K562 (cell line): ENCODE measurements at regions not wholly inside any gene's neighbourhood (a gene's known extent, or its start where the extent isn't known, plus 50 kb on each side); places are given as distances from the start of the nearest gene placed in this dataset.

ENCODE experiments used
- ATAC-seq: fragments of 200-7000 bp; cut with Tn5 transposase; 3 replicates; pipeline ENCODE4 v1.9.1; 2020; ENCODE audit warnings: moderate library complexity
- BruUV-seq: library from RNA; stranded (reverse); fragments of 400-500 nt; replicated peaks from 2 replicates; lab custom pipeline; 2021; lab: Mats Ljungman, UMichigan
- CTCF ChIA-PET: fragments of 300-600 bp; formaldehyde crosslinking; extraction: SDS; loops from one replicate; lab custom pipeline; 2021; ENCODE audit warnings: low intra/inter-chr PET ratio; lab: Yijun Ruan, JAX
- POLR2A ChIA-PET: fragments of 300-600, 350-650 bp; sonication (Branson Sonifier 250); formaldehyde crosslinking; extraction: SDS; loops from one replicate; lab custom pipeline; 2021; ENCODE audit warnings: antibody characterized with exemption, inconsistent platforms; lab: Yijun Ruan, JAX
- DNase-seq, 4 experiments: peaks; one replicate each; pipeline versions ENCODE4 v3.0.0 to v3.0.0-alpha.2; 2011 to 2018; ENCODE audit warnings: low spot score in 3 of 4, mixed read lengths in 3 of 4; ENCODE audit errors: extremely low read depth in 1 of 4
- FAIRE-seq: peaks from 2 replicates; lab custom pipeline; 2011; peaks lifted over from hg19 to GRCh38; lab: Jason Lieb, UNC
- H2AFZ ChIP-seq: 2 replicates; pipeline ENCODE4 v1.6.0; 2011; ENCODE audit warnings: low read depth, low read length, control low read depth, inconsistent platforms
- H3K27ac ChIP-seq: fragments of 200-600 bp; 3 replicates; pipeline ENCODE4 v1.8.0; 2011; ENCODE audit warnings: low read depth, mild to moderate bottlenecking, control low read depth, inconsistent platforms, low read length, moderate library complexity, mixed read lengths; ENCODE audit errors: extremely low read depth
- H3K27me3 ChIP-seq, 2 experiments: fragments of 300-600 bp in 1 of 2; 2 replicates in 1 of 2; 3 replicates in 1 of 2; pipeline versions ENCODE4 v1.6.0 to v1.8.0; 2011; ENCODE audit warnings: inconsistent platforms in 2 of 2, low read length in 2 of 2, mild to moderate bottlenecking in 1 of 2, mixed read lengths in 1 of 2, moderate library complexity in 1 of 2; ENCODE audit not compliant: control insufficient read depth in 2 of 2, insufficient read depth in 2 of 2
- H3K36me3 ChIP-seq: fragments of 300-600 bp; 3 replicates; pipeline ENCODE4 v1.8.0; 2011; ENCODE audit warnings: mild to moderate bottlenecking, low read length, inconsistent platforms; ENCODE audit not compliant: control insufficient read depth, insufficient read depth
- H3K4me1 ChIP-seq, 2 experiments: fragments of 200-600 bp in 1 of 2; replicated peaks in 1 of 2; 2 replicates in 1 of 2; 3 replicates in 1 of 2; pipeline versions ENCODE4 v1.5.1 to v1.8.0; 2011; ENCODE audit warnings: inconsistent platforms in 2 of 2, low read length in 2 of 2, mild to moderate bottlenecking in 1 of 2, mixed read lengths in 1 of 2, moderate library complexity in 1 of 2; ENCODE audit not compliant: control insufficient read depth in 2 of 2, insufficient read depth in 2 of 2
- H3K4me2 ChIP-seq: 2 replicates; pipeline ENCODE4 v1.6.1; 2011; ENCODE audit warnings: low read length, control low read depth, inconsistent platforms, mixed read lengths; ENCODE audit not compliant: insufficient read depth
- H3K4me3 ChIP-seq: fragments of 200-600 bp; sonication (generic), shearing (Covaris generic); 2 replicates; pipeline ENCODE4 v1.5.1; 2016; ENCODE audit warnings: control low read depth, inconsistent platforms
- H3K79me2 ChIP-seq: fragments of 200-600 bp; 3 replicates; pipeline ENCODE4 v1.8.0; 2011; ENCODE audit warnings: low read length, inconsistent platforms; ENCODE audit not compliant: control insufficient read depth, insufficient read depth
- H3K9ac ChIP-seq, 2 experiments: 2 replicates each; pipeline versions ENCODE4 v1.6.0 to v1.6.1; 2011; ENCODE audit warnings: low read depth in 2 of 2, low read length in 2 of 2, control low read depth in 1 of 2, inconsistent platforms in 1 of 2, mild to moderate bottlenecking in 1 of 2, mixed read lengths in 1 of 2; ENCODE audit not compliant: insufficient read depth in 1 of 2
- H3K9me1 ChIP-seq: one replicate; pipeline ENCODE4 v1.6.0; 2011; ENCODE audit warnings: inconsistent platforms, mild to moderate bottlenecking, low read length, moderate library complexity; ENCODE audit not compliant: control insufficient read depth, insufficient read depth
- H3K9me3 ChIP-seq: replicated peaks from 2 replicates; pipeline ENCODE4 v1.5.1; 2011; ENCODE audit warnings: low read depth, low read length, inconsistent platforms; ENCODE audit not compliant: control insufficient read depth, insufficient read depth
- H4K20me1 ChIP-seq: replicated peaks from 2 replicates; pipeline ENCODE4 v1.6.1; 2011; ENCODE audit warnings: low read length, inconsistent platforms, mixed read lengths; ENCODE audit not compliant: control insufficient read depth, insufficient read depth
- BCLAF1 ChIP-seq, 2 experiments: fragments of 450-650 bp in 1 of 2; IDR thresholded peaks; 2 replicates each; pipeline ENCODE4 v1.6.1; 2011 to 2017; ENCODE audit warnings: low read depth in 2 of 2, antibody characterized with exemption in 1 of 2, borderline replicate concordance in 1 of 2, low read length in 1 of 2, mild to moderate bottlenecking in 1 of 2, mixed read lengths in 1 of 2; ENCODE audit not compliant: control insufficient read depth in 1 of 2
- ELF4 ChIP-seq: fragments of 450-650 bp; formaldehyde crosslinking; IDR thresholded peaks from 2 replicates; pipeline ENCODE4 v1.4.0; 2022; ENCODE audit warnings: missing genetic modification characterization
- EP400 ChIP-seq: fragments of 450-650 bp; IDR thresholded peaks from 2 replicates; pipeline ENCODE4 v1.6.1; 2017; ENCODE audit warnings: antibody characterized with exemption, mild to moderate bottlenecking, moderate library complexity
- ID3 ChIP-seq, 2 experiments: fragments of 250-450 bp in 1 of 2; fragments of 450-650 bp in 1 of 2; sonication (Bioruptor Pico) in 1 of 2; IDR thresholded peaks; 2 replicates each; pipeline versions ENCODE4 v1.6.1 to v1.8.0; 2016 to 2021; ENCODE audit warnings: mild to moderate bottlenecking in 2 of 2, moderate library complexity in 2 of 2, missing compliant biosample characterization in 1 of 2, missing genetic modification characterization in 1 of 2
- MYC ChIP-seq, 2 experiments: fragments of 250-450 bp in 1 of 2; sonication (Bioruptor Pico) in 1 of 2; IDR thresholded peaks; 2 replicates each; pipeline versions ENCODE4 v1.5.1 to v1.6.1; 2012 to 2021; ENCODE audit warnings: low read depth in 2 of 2, borderline replicate concordance in 1 of 2, improper control_type of control experiment in 1 of 2, low read length in 1 of 2, mild to moderate bottlenecking in 1 of 2, moderate library complexity in 1 of 2
- SPI1 ChIP-seq: IDR thresholded peaks from 2 replicates; pipeline ENCODE4 v1.6.1; 2011; ENCODE audit warnings: low read depth, low read length, control low read depth, borderline replicate concordance
- ZNF583 ChIP-seq: fragments of 250-450 bp; sonication (Bioruptor Pico); IDR thresholded peaks from 2 replicates; pipeline ENCODE4 v1.4.0; 2020
- ZNF696 ChIP-seq: fragments of 250-450 bp; sonication (Bioruptor Pico); conservative IDR thresholded peaks from 2 replicates; pipeline ENCODE4 v1.4.0; 2020; ENCODE audit warnings: mild to moderate bottlenecking, moderate library complexity
- WGBS: fragments of 100-300 bp; shearing (Covaris generic); methylation state at CpG from one replicate; pipeline ENCODE4 v1.1.6; 2016; ENCODE audit warnings: low coverage, mixed read lengths; ENCODE audit not compliant: insufficient coverage; ENCODE audit errors: missing lambda C conversion rate; 5-methylcytosine and 5-hydroxymethylcytosine counted together
- in situ Hi-C: fragments of 300-500 bp; cut with MboI; formaldehyde crosslinking; loops from 4 replicates; pipeline ENCODE4 v1.15.0; 2018; ENCODE audit warnings: inconsistent platforms, mixed read lengths
- intact Hi-C: fragments of 100-400 bp; cut with micrococcal nuclease; formaldehyde crosslinking; loops from 2 replicates; pipeline ENCODE4 v1.14.2; 2022

DNA sequence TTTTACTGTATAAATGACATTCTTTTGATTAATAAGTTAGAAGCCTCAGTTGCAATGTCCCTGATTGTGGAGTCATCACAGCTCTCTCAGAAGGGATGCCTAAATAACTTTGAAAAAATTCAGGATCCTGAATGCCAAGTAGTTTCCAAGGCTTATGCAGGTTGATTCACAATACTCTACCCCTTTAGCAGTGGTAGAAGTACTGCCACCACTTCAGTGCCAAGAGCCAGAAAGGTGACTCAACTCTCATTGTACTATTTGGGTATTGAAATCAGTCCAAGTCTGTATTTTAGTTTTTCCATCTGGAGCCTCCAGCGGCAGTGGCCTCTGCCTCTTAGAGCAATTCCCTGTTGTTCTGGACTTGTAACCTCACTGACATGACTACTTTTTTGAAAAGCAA, 320.1 kb upstream of the NDST4 start:
- ChIA-PET CTCF (no interaction called here), POLR2A (no interaction called here)
- H3K4me2 ChIP-seq: no peak overlapping the region
- no peak overlapping the region for H3K9ac ChIP-seq
- in situ Hi-C loops (no loop called here), intact Hi-C loops (no loop called here)
- H3K79me2 ChIP-seq: no peaks in the 10 kb centered on the region
- no peaks in the 10 kb centered on the region for H4K20me1 ChIP-seq
- H3K36me3 ChIP-seq: no peaks in the 10 kb centered on the region
- WGBS: 0% methylated on average over 1 of the region's 1 CpG
- H3K27me3 ChIP-seq: no peaks in the 10 kb centered on the region
- ATAC-seq (no peak), FAIRE-seq (no peak), DNase-seq (no peak)
- H2AFZ ChIP-seq: no peak overlapping the region
- H3K9me3 ChIP-seq: no peaks in the 10 kb centered on the region
- no TSS peak for BruUV-seq
- no peak overlapping the region for H3K4me3 ChIP-seq
- no peaks in the 10 kb centered on the region for H3K4me1 ChIP-seq
- no peaks in the 10 kb centered on the region for H3K9me1 ChIP-seq
- H3K27ac ChIP-seq: no peak overlapping the region
- TF ChIP-seq ELF4 (CRISPR knock-in tag) (no peak), EP400 (no peak), SPI1 (no peak), MYC (IDR thresholded peaks at IDR 0.05; ENCODE audit: low read depth, low read length) (no peak), MYC (CRISPR knock-in tag; IDR thresholded peaks at IDR 0.05; ENCODE audit: borderline replicate concordance, low read depth) (no peak), ZNF696 (CRISPR knock-in tag) (no peak), BCLAF1 (IDR thresholded peaks at IDR 0.05; ENCODE audit: borderline replicate concordance in 1 of 2, control insufficient read depth in 1 of 2, low read depth in 2 of 2, low read length in 1 of 2) (no peak), ZNF583 (no peak), ID3 (CRISPR knock-in tag; IDR thresholded peaks at IDR 0.05) (no peak), ID3 (tag; IDR thresholded peaks at IDR 0.05) (no peak)
